Neural cell (in vitro differentiated cells): ENCODE measurements at regions not wholly inside any gene's neighbourhood (a gene's known extent, or its start where the extent isn't known, plus 50 kb on each side); places are given as distances from the start of the nearest gene placed in this dataset.

ENCODE experiments used
- H2AFZ ChIP-seq: fragments of 200-600, 300-800 bp; sonication (generic), shearing (Covaris generic); 2 replicates; pipeline ENCODE4 v1.6.0; 2014; ENCODE audit warnings: low read depth, mild to moderate bottlenecking, antibody characterized with exemption, low read length, moderate library complexity
- H3F3A ChIP-seq: fragments of 200-600 bp; shearing (Covaris generic); 2 replicates; pipeline ENCODE4 v1.6.1; 2016; ENCODE audit warnings: mild to moderate bottlenecking, moderate library complexity, mixed read lengths, antibody characterized with exemption, low read length; ENCODE audit not compliant: insufficient read depth, poor library complexity, severe bottlenecking
- H3K27ac ChIP-seq: fragments of 200-600, 300-800 bp; sonication (generic), shearing (Covaris generic); 2 replicates; pipeline ENCODE4 v1.5.1; 2014; ENCODE audit warnings: mild to moderate bottlenecking, low read length, moderate library complexity
- H3K27me3 ChIP-seq: fragments of 300-800, 200-600 bp; sonication (generic), shearing (Covaris generic); 2 replicates; pipeline ENCODE4 v1.6.0; 2014; ENCODE audit warnings: mild to moderate bottlenecking, low read depth, low read length, moderate library complexity; ENCODE audit not compliant: insufficient read depth
- H3K36me3 ChIP-seq: fragments of 300-800, 200-600 bp; sonication (generic), shearing (Covaris generic); 2 replicates; pipeline ENCODE4 v1.5.1; 2014; ENCODE audit warnings: mild to moderate bottlenecking, antibody characterized with exemption, low read length, moderate library complexity; ENCODE audit not compliant: insufficient read depth
- H3K4me2 ChIP-seq: fragments of 300-800, 200-600 bp; sonication (generic), shearing (Covaris generic); 2 replicates; pipeline ENCODE4 v1.6.0; 2014; ENCODE audit warnings: mild to moderate bottlenecking, low read length
- H3K4me3 ChIP-seq: fragments of 300-800, 200-600 bp; sonication (generic), shearing (Covaris generic); 2 replicates; pipeline ENCODE4 v1.5.1; 2014; ENCODE audit warnings: mild to moderate bottlenecking, low read length, moderate library complexity
- H3K79me2 ChIP-seq: fragments of 200-600 bp; shearing (Covaris generic); replicated peaks from 2 replicates; pipeline ENCODE4 v1.6.0; 2014; ENCODE audit warnings: mild to moderate bottlenecking, low read length, moderate library complexity; ENCODE audit not compliant: insufficient read depth
- H3K9ac ChIP-seq: fragments of 300-800, 200-600 bp; sonication (generic), shearing (Covaris generic); 2 replicates; pipeline ENCODE4 v1.6.1; 2016; ENCODE audit warnings: mild to moderate bottlenecking, low read length, mixed read lengths
- H3K9me2 ChIP-seq: fragments of 200-600 bp; shearing (Covaris generic); 2 replicates; pipeline ENCODE4 v1.6.1; 2016; ENCODE audit warnings: mild to moderate bottlenecking, low read length, mixed read lengths; ENCODE audit not compliant: insufficient read depth
- H3K9me3 ChIP-seq: fragments of 200-600, 300-800 bp; sonication (generic), shearing (Covaris generic); 2 replicates; pipeline ENCODE4 v1.6.1; 2016; ENCODE audit warnings: mild to moderate bottlenecking, mixed run types, low read length, moderate library complexity, mixed read lengths
- H4K20me1 ChIP-seq: fragments of 200-600 bp; shearing (Covaris generic); 2 replicates; pipeline ENCODE4 v1.6.1; 2016; ENCODE audit warnings: mild to moderate bottlenecking, mixed run types; ENCODE audit not compliant: insufficient read depth
- EP300 ChIP-seq: fragments of 450-650 bp; conservative IDR thresholded peaks from 2 replicates; pipeline ENCODE4 v1.6.1; 2014; ENCODE audit warnings: antibody characterized with exemption, mild to moderate bottlenecking, moderate library complexity; ENCODE audit not compliant: poor library complexity, severe bottlenecking
- EZH2 ChIP-seq: fragments of 200-600, 300-800 bp; shearing (Covaris generic), sonication (generic); IDR thresholded peaks from 2 replicates; pipeline ENCODE4 v1.6.1; 2014; ENCODE audit warnings: antibody characterized with exemption, low read length, borderline replicate concordance, mild to moderate bottlenecking; ENCODE audit not compliant: insufficient read depth, poor library complexity, severe bottlenecking
- MXI1 ChIP-seq: fragments of 450-650 bp; conservative IDR thresholded peaks from 2 replicates; pipeline ENCODE4 v1.6.1; 2014; ENCODE audit warnings: antibody characterized with exemption, mild to moderate bottlenecking; ENCODE audit not compliant: poor library complexity, severe bottlenecking
- POLR2AphosphoS5 ChIP-seq: IDR thresholded peaks from 2 replicates; pipeline ENCODE4 v1.6.1; 2012
- RAD21 ChIP-seq: fragments of 450-650 bp; conservative IDR thresholded peaks from 2 replicates; pipeline ENCODE4 v1.6.1; 2014; ENCODE audit warnings: antibody characterized with exemption, mild to moderate bottlenecking, moderate library complexity
- SMC3 ChIP-seq: fragments of 450-650 bp; conservative IDR thresholded peaks from 2 replicates; pipeline ENCODE4 v1.6.1; 2014; ENCODE audit warnings: antibody characterized with exemption, mild to moderate bottlenecking, moderate library complexity; ENCODE audit not compliant: poor library complexity
- TAF1 ChIP-seq: IDR thresholded peaks from 2 replicates; pipeline ENCODE4 v1.6.1; 2012; ENCODE audit warnings: low read depth
- TF ChIP-seq, protein P1 (sequence below): IDR thresholded peaks from 2 replicates; pipeline ENCODE4 v1.6.1; 2012; ENCODE audit warnings: borderline replicate concordance
- TF ChIP-seq, protein P2 (sequence below): fragments of 450-650 bp; IDR thresholded peaks from 2 replicates; pipeline ENCODE4 v1.5.1; 2014; ENCODE audit warnings: antibody characterized with exemption, mild to moderate bottlenecking, moderate library complexity; ENCODE audit not compliant: poor library complexity, severe bottlenecking

DNA sequence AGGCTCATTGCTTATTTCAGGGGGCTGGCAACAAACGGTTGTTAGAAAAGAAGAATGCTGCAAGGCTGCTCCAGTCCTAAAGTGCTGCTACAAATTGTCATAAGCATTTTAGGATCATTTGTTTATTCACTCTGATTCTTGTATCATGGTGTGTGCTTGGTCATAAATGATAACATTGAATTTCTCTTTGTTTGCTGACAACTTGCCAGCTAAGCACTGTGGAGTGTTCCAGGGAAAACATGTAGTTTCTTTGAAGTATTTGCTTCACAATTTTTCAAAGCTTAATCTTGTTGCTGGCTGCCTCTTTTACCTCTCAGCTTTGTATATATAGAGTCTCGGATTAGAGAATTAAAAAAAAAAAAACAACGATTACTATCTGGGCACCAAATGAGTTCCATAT is 263.0 kb downstream of the PHF14 start:
- no peaks in the 10 kb centered on the region for H3K9me2 ChIP-seq
- no peak overlapping the region for H2AFZ ChIP-seq
- no peaks in the 10 kb centered on the region for H3K79me2 ChIP-seq
- no peaks in the 10 kb centered on the region for H4K20me1 ChIP-seq
- H3F3A ChIP-seq, result no peaks in the 10 kb centered on the region
- H3K27ac ChIP-seq, result peak overlapping the region; percentile 6
- H3K4me2 ChIP-seq, result no peak overlapping the region
- H3K9me3 ChIP-seq, result no peaks in the 10 kb centered on the region
- no peak for TF ChIP-seq MXI1
- no peak for TF ChIP-seq EP300
- no peaks in the 10 kb centered on the region for H3K27me3 ChIP-seq
- no peaks in the 10 kb centered on the region for H3K36me3 ChIP-seq
- no peak overlapping the region for H3K4me3 ChIP-seq
- no peak overlapping the region for H3K9ac ChIP-seq

DNA sequence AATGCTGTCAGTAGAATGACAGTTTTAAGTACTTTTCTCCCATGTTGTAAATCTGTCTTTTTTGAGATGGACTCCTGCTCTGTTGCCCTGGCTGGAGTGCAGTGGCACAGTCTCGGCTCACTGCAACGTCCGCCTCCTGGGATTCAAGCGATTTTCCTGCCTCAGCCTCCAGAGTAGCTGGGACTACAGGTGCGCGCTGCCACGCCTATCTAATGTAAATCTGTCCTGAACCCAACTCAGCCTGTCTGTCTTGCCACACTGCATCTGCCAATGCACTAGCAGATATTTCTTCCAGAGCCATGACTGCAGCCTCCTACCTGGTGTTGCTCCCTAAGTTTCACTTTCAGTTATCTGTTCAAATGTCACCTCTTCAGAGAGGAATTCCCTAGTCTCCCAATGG is 264.1 kb downstream of the PHF14 start:
- H2AFZ ChIP-seq, result no peak overlapping the region
- H3K9me3 ChIP-seq, result no peaks in the 10 kb centered on the region
- no peaks in the 10 kb centered on the region for H3F3A ChIP-seq
- peak overlapping the region; percentile 22 for H3K27ac ChIP-seq
- H3K36me3 ChIP-seq, result no peaks in the 10 kb centered on the region
- no peak overlapping the region for H3K9ac ChIP-seq
- no peak for TF ChIP-seq EP300
- H3K27me3 ChIP-seq, result no peaks in the 10 kb centered on the region
- H3K4me3 ChIP-seq, result peak overlapping the region; percentile 15
- no peak overlapping the region for H3K4me2 ChIP-seq
- H3K9me2 ChIP-seq, result no peaks in the 10 kb centered on the region
- H3K79me2 ChIP-seq, result no peaks in the 10 kb centered on the region
- no peaks in the 10 kb centered on the region for H4K20me1 ChIP-seq

DNA sequence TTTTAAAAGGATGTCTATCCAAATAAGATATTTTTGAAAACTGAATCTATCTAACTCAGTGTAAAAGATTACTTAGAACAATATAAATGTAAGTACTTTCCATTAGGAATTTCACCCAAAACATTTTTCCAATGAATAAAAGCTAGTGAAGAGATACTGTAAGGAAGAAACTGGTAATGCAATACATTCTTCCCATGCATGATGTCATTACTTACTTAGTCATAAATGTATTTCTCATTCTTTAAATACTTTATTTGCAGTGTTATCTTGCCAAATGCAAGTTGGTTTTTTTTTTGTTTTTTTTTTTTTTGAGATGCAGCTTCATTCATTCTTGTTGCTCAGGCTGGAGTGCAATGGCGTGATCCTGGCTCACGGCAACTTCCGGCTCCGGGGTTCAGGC is 265.6 kb downstream of the PHF14 start:
- H3K9ac ChIP-seq, result no peak overlapping the region
- no peaks in the 10 kb centered on the region for H3K79me2 ChIP-seq
- H3K4me2 ChIP-seq, result no peak overlapping the region

DNA sequence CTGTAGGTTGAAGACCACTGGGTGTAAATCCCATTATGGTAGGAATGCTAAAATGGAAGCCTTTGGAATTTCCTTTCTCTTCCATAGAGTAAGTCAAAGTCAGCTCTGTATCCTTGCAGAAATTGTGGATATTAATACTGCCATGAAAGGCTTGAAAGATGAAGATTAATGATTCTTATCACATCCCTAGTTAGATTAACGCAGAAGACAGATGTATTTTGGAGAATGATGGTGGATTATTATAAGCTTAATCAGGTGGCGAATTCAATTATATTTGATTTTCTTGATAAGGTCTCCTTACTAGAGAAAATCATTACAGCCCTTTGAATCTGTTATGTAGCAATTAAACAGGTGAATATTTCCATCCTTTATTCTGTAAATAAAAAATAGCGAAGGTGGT is 270.1 kb downstream of the PHF14 start:
- H3K4me2 ChIP-seq, result no peak overlapping the region
- H3F3A ChIP-seq, result no peaks in the 10 kb centered on the region
- H2AFZ ChIP-seq, result no peak overlapping the region
- H3K9me2 ChIP-seq, result no peaks in the 10 kb centered on the region
- no peaks in the 10 kb centered on the region for H3K27me3 ChIP-seq
- no peak for TF ChIP-seq POLR2AphosphoS5
- no peak for TF ChIP-seq TAF1
- TF ChIP-seq EZH2, result no peak
- no peak for TF ChIP-seq RAD21
- TF ChIP-seq EP300, result no peak
- TF ChIP-seq, protein P1, sequence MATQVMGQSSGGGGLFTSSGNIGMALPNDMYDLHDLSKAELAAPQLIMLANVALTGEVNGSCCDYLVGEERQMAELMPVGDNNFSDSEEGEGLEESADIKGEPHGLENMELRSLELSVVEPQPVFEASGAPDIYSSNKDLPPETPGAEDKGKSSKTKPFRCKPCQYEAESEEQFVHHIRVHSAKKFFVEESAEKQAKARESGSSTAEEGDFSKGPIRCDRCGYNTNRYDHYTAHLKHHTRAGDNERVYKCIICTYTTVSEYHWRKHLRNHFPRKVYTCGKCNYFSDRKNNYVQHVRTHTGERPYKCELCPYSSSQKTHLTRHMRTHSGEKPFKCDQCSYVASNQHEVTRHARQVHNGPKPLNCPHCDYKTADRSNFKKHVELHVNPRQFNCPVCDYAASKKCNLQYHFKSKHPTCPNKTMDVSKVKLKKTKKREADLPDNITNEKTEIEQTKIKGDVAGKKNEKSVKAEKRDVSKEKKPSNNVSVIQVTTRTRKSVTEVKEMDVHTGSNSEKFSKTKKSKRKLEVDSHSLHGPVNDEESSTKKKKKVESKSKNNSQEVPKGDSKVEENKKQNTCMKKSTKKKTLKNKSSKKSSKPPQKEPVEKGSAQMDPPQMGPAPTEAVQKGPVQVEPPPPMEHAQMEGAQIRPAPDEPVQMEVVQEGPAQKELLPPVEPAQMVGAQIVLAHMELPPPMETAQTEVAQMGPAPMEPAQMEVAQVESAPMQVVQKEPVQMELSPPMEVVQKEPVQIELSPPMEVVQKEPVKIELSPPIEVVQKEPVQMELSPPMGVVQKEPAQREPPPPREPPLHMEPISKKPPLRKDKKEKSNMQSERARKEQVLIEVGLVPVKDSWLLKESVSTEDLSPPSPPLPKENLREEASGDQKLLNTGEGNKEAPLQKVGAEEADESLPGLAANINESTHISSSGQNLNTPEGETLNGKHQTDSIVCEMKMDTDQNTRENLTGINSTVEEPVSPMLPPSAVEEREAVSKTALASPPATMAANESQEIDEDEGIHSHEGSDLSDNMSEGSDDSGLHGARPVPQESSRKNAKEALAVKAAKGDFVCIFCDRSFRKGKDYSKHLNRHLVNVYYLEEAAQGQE, result no peak
- no peak for TF ChIP-seq SMC3
- TF ChIP-seq, protein P2, sequence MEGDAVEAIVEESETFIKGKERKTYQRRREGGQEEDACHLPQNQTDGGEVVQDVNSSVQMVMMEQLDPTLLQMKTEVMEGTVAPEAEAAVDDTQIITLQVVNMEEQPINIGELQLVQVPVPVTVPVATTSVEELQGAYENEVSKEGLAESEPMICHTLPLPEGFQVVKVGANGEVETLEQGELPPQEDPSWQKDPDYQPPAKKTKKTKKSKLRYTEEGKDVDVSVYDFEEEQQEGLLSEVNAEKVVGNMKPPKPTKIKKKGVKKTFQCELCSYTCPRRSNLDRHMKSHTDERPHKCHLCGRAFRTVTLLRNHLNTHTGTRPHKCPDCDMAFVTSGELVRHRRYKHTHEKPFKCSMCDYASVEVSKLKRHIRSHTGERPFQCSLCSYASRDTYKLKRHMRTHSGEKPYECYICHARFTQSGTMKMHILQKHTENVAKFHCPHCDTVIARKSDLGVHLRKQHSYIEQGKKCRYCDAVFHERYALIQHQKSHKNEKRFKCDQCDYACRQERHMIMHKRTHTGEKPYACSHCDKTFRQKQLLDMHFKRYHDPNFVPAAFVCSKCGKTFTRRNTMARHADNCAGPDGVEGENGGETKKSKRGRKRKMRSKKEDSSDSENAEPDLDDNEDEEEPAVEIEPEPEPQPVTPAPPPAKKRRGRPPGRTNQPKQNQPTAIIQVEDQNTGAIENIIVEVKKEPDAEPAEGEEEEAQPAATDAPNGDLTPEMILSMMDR, result no peak
- TF ChIP-seq MXI1, result no peak
- H3K27ac ChIP-seq, result no peak overlapping the region
- no peak overlapping the region for H3K4me3 ChIP-seq
- H3K9me3 ChIP-seq, result no peaks in the 10 kb centered on the region
- H3K79me2 ChIP-seq, result no peaks in the 10 kb centered on the region
- no peaks in the 10 kb centered on the region for H3K36me3 ChIP-seq
- no peaks in the 10 kb centered on the region for H4K20me1 ChIP-seq
- H3K9ac ChIP-seq, result no peak overlapping the region

More for the DNA sequence above, 265.6 kb downstream of the PHF14 start:
- Histone ChIP-seq H3K4me3 (no peak overlapping the region), H3F3A (no peaks in the 10 kb centered on the region), H3K27me3 (no peaks in the 10 kb centered on the region), H3K36me3 (no peaks in the 10 kb centered on the region), H4K20me1 (no peaks in the 10 kb centered on the region), H3K27ac (no peak overlapping the region), H2AFZ (no peak overlapping the region), H3K9me3 (no peaks in the 10 kb centered on the region), H3K9me2 (no peaks in the 10 kb centered on the region)
- TF ChIP-seq EP300 (no peak), MXI1 (no peak)
- TF ChIP-seq, protein P2, result no peak
